GM13976 (cell line): ENCODE measurements at regions not wholly inside any gene's neighbourhood (a gene's known extent, or its start where the extent isn't known, plus 50 kb on each side); places are given as distances from the start of the nearest gene placed in this dataset.

Source experiments
- DNase-seq: peaks from one replicate; pipeline ENCODE4 v3.0.0; 2012; ENCODE audit warnings: low spot score
- CTCF ChIP-seq: IDR thresholded peaks from 2 replicates; pipeline ENCODE4 v1.5.1; 2012; ENCODE audit warnings: borderline replicate concordance, mild to moderate bottlenecking; ENCODE audit not compliant: insufficient read depth; ENCODE audit errors: extremely low read depth, missing control alignments, control extremely low read depth
- in situ Hi-C: fragments of 300-500 bp; cut with MboI; formaldehyde crosslinking; loops from one replicate; pipeline ENCODE4 v1.12.0; 2022; ENCODE audit warnings: low sequenced_read_pairs, mixed read lengths, inconsistent platforms; ENCODE audit not compliant: unreplicated experiment

DNA sequence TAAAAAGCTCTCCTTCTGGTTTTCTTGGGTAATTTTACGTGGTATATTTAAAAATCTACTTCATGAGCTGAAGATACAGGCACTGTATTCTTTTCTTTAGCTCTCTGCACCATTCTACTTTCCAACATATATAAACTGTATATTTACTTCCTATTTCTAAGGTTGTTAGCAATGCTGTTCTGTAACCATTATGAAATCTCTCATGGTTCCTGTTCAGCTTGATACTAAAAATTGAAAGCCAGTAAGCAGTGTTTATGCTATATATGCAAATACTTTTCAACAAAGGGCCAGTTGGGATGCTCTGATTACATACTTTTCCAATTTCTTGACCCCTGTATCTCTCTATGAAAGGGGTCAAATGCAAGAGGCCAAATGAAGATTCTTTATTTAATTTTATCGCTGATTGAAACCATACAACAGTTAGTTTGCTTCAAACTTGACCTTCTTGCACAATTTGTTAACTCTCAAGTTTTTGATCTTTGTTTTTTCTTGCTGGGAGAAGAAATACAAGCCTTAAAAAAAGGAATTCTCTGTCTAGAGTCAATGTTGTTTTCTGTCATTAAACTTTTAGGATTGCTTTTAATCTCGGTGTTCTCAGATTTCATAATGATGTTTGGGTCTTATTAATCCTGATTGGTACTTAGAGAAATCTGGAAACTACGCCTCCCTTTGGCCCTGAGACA is 223.2 kb downstream of the PRL start:
- no peak for DNase-seq
- in situ Hi-C loops = no loop called here
- TF ChIP-seq CTCF = no peak

DNA sequence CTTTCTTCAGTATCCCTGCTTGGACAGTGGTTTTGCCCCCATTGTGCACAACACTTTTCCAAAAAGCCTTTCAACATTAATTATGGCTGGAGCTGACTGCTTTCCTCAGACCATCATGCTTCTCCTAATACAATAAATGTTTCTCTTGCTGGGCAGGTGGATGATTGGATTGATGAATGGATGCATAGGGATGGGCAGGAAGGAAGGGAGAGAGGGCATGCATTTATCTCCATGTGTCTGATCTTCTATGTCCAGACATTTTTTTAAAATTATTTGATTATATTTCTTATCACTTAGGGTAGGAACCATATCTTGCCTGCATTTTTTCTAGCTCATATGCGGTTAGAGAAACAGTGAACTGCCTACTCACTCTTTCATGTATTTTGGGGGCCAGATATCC is 218.5 kb downstream of the PRL start:
- TF ChIP-seq CTCF = no peak
- DNase-seq = no peak
- in situ Hi-C loops = no loop called here

- TF ChIP-seq CTCF = no peak
- no peak for DNase-seq
- in situ Hi-C loops = no loop called here
Measured at GRCh38 chr6:22078802-22079545, 217.9 kb downstream of the PRL start.

GRCh38 chr6:22079783-22080182 is 217.1 kb downstream of the PRL start:
- TF ChIP-seq CTCF = no peak
- no peak for DNase-seq
- in situ Hi-C loops = no loop called here

GRCh38 chr6:22081709-22082108 is 215.1 kb downstream of the PRL start:
- TF ChIP-seq CTCF = no peak
- DNase-seq = no peak
- in situ Hi-C loops = no loop called here

GRCh38 chr6:22082218-22082617 is 214.6 kb downstream of the PRL start:
- in situ Hi-C loops = no loop called here
- no peak for TF ChIP-seq CTCF
- DNase-seq = no peak
